ENCODE measurements at regions not wholly inside any gene's neighbourhood (a gene's known extent, or its start where the extent isn't known, plus 50 kb on each side); places are given as distances from the start of the nearest gene placed in this dataset.

GRCh38 chr10:20977300-20977699, 80.2 kb upstream of the NEBL start:
- TF ChIP-seq POLR2A (IDR thresholded peaks at IDR 0.05) (no peak), CTCF (IDR thresholded peaks at IDR 0.05 in 8 of 11, conservative IDR thresholded peaks at IDR 0.05 in 3 of 11) (no peak), POLR2AphosphoS5 (IDR thresholded peaks at IDR 0.05) (no peak)
